Right kidney (tissue), 1 donor: ENCODE measurements at regions not wholly inside any gene's neighbourhood (a gene's known extent, or its start where the extent isn't known, plus 50 kb on each side); places are given as distances from the start of the nearest gene placed in this dataset.

ENCODE experiments used
- DNase-seq: peaks from one replicate; pipeline ENCODE4 v3.0.0-alpha.2; 2016

DNA sequence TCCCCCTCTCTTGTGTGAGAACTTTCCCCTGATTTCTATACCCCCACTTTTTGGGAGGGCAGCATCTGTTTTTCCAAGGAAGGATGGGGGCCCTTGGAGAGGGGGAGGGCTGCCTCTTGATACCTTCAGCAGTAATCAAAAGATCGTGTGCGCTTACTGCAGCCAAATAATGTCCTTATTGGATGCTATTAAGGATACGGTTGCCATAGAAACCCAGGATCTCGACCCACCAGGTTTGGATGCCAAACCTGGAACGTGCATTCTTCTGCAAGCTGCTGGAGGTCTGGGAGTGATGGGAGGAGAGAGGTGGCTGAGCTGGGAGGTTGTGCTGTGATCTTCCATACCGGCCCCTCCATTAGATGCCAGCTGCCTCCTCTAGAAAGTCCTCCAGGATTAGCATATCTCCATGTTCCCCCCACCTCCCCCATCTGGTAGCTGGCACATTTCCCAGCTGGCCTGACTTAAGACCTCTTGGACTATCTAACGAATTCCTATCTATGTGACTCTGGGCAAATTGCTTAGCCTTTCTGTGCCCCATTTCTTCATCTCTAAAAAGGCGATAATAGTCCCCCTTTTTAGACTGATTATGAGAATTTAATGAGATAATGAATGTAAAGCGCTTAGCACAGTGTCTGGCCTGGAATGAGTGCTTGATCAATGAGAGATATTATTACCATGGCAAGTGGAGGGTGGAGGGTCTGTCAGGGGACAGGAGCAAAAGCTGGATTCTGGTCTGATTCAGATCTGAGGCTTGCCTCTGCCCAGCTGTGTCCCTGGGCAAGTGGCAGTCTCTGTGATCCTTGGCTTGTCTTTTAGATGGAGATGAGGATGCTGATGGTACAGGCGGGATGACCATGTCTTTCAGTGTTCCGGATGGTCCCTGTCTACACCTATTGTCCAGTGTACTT lies 78.5 kb upstream of the PCBD1 start:
- no peak for DNase-seq

DNA sequence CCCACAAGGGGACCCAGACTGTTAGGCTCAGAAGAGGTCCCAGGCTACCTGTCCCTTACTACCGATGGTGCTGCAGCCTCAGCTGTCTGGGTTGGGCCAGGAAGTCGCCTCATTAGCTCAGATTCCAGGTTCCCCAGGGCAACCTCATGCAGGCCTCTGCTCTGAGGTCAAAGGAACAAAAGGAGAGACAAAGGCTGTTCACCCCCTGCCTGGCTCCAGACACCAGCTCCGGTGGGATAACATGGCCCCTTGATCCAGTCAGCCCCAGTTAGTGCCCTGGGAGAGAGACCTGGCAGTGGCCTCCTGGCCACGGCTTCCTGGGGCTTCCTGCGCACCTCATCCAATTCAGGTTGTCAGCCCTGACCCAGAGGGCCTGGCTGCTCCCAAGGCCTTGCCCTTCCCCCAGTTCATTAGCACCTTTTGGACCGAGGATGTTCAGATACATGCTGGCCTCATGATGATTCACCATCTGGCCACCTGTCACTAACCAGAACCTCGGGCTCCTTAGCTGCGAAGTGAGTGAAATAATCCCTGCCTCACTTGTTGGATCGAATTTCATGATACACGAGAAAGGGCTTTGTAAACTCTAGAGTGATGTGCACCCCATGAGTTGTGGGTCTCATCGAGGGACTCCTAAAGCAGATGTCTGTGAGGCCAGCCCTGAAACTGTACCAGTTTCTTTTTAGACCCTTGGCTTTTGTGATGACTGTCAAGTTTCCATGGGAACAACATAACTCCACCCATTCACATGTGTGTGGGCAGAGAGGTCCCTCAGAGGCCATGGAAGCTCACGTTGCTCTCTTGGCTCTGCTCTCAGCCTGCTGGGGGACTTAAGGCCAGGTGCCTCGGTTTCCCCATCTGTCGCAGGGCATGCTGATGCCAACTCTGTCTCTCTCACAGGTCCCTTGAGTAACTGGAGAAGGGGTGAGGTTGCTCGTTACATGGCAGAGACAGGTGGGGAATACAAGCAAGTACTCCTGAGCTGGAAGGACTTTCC lies 79.5 kb upstream of the PCBD1 start:
- DNase-seq, result no peak

DNA sequence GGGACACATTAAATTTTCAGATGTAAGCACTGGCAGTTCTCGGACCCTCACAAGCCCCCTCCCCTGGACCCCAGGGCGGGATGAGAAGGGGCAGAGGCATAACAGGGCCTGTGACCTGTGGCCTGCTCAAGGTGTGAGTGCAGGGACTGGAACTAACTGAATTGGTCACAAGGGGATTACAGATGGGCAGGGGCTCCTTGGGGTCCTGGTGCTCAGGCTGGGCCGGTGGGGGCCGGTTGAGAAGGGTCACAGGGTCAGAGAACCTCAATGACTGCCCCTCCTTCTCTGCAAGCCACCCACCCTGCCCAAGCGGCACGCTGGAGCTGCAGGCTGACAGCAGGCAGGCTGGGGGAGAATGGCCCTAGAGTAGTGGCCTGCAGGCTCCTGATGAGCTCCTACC lies 80.8 kb upstream of the PCBD1 start:
- no peak for DNase-seq

DNA sequence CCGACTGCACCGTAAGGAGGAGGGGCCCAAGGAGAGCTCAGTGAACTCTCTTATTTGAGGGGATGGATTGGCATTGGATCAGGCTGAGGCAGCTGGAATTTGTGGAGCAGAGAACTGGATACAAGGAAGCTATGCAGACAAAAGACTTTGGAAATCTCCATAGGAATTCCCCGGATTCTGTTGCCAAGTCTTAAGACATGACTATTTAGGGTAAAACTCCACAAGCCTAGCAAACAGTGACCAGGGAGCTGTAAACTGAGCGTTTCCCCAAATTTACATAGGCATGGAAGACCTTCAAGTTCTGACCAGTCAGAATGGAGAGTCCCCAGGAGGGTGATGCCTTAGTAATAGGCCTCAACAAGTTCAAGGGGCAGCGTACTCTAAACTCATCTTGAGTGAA lies 82.5 kb upstream of the PCBD1 start:
- DNase-seq, result no peak

DNA sequence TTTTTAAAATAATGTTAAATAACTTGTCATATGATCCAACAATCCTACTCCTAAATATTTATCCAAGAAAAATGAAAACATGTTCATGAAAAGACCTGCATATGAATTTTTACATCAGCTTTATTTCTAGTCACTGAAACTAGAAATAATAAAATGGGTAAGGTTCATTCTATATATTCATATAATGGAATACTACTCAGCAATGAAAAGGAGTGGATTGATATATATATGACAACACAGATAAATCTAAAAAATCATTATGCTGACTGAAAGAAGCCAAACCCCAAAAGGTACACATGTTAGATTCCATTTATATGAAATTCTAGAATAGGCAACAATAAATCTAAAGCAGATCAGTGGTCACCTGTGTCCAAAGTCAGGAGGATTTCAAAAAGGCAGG lies 84.9 kb upstream of the PCBD1 start:
- DNase-seq, result no peak

DNA sequence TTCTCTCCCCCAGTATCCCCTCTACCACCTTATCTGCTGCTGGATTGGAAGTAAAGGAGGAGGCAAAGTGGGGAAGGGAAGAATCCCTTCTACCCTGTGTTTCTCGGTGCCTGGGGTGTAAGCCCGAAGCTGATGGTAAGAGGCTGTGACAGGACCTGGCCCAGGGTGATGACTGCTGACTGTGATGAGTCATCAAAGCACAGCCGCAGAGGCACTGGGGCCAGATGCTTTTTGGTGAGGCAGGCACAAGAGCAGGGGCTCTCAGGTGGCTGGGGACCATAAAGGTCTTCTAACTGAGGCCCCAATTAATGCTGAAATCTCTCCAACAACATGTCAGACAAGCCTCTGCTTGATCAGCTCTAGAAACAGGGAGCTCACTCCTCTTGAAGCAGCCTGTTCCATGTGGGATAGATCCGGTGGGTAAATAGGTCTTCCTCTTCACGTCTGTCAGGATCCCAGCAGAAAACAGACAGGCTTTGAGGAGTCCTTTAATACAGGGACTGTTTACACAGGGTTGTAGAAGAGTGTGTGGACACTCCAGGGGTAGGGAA lies 86.1 kb upstream of the PCBD1 start:
- no peak for DNase-seq

DNA sequence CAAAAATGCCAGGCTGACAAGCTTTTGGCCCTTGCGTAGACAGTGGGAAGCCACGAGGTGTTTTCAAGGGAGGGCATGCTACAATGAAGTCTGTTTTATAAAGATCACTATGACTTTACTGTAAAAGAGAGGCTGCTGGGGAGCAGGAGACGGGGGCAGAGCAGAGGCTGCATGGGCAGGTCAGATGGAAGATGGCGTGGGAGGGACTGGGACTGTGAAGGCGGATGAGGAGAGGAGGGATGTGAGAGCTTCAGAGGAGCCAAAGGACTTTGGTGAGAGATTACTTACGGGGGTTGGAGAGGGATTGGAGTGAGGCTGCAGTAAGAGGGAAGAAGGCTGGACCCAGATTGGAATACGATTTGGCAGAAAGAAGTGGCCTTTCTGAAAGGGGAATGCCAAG lies 86.6 kb upstream of the PCBD1 start:
- DNase-seq, result no peak

DNA sequence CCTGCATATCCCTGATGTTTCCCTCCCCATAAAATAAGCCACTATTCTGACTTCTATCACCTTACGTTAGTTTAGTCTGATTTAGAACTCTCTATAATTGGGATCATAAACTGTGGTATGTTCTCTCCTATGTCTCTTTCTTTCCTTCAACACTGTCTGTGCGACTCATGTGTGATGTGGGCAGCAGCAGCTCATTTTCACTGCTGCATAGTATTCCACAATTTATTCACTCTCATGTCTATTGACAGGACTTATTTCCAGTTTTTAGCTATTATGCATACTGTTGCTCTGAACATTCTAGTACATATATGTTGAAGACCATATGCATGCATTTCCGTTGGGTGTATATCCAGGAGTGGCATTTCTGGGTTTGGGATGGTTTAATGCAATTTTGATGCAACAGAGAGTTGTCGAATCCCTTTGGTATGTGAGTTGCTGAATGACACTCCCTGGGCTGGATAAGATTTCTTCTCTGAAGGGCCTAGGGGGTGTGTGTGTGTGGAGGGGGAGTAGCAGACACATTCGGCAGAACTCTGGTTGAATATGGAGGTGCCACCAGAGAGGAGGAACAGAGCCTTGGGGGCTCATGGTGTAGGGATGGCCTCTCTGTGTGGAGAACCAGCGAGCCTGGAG lies 87.8 kb upstream of the PCBD1 start:
- DNase-seq, result no peak

DNA sequence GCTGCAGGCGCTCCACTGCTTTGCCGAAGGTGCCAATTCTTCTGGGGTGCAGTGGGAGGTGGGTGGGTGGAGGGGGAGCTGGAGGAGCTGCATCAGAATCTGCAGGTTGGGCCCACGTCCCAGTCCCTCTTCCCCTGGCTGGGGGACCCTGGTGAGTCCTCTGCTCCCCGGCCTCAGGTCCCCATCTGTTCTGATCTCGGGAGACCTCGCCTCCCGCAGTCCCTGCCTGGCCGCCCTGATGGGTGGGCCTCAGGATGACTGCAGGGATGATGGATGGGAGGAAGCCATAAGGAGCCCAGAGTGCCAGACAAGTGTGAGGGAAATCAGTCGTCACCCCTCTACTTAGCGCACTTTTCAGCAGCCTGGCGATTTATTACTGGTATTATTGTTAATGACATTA lies 89.3 kb upstream of the PCBD1 start:
- no peak for DNase-seq

DNA sequence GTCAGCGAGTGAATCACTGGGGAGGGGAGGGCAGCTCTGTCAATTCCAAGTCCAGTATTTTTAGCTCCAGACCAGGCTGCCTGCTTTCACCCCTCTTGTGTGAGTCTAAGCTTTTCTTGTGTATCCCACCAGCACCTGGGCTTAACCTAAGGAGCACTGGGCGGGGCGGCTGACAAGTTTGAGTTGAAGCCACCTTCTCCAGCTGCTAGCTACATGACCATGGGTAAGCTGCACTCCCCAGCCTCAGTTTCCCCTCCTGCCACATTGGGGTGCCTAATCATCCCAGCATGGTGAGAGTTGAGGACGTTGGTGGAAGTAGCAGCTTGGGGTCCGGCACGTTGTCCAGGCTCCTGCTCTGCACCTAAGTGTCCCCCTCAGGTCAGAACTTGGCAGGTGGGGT lies 89.8 kb upstream of the PCBD1 start:
- no peak for DNase-seq

DNA sequence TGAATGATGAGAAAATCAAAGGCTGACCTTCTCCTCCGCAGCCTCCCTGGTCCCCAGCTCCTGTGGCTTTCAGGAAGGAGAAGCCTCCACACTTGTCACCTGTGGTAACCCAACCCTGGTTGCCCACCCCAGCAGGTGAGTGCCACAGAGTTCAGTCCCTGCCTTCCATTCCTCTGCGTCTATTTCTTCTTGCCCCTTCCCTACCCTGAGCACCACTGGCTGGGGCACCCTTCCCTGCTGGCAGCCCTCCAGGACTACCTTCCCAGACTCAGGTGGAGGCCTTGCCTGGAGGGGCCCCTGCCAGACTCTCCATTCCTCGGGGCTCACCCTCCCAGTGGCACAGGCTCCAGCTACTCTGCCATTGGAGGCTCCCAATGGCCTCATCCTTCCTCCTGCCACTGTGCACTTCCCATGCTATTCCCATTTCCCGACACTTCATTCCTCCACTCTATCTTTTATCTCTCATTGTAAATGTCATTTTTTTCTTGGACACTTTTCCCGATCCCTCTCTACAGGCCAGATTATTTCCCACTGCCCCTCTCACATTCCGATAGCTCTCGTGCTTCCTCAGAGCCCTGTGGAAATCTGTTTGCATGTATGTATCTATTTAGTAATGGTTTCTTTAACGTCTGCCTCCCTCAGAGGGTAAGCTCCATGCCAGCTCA lies 90.6 kb upstream of the PCBD1 start:
- DNase-seq, result no peak

DNA sequence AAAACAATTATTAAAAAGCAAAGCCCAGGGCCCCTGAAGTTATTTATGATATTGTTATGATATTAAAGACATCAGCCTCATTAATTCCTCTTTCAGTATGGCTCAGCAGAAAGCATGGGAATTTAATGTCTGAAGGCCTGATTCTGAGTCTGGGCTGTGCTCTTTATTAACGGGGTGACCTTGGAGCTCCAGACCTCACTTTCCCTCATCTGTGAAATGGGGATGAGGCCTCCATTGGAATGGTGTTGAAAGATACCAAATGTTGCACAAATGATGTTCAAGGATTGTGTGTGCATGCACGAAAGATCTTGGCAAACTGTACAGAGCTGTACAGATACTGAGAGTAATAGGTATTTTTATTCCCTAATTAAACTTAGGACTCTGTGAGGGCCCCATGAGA lies 92.3 kb upstream of the PCBD1 start:
- DNase-seq, result no peak

DNA sequence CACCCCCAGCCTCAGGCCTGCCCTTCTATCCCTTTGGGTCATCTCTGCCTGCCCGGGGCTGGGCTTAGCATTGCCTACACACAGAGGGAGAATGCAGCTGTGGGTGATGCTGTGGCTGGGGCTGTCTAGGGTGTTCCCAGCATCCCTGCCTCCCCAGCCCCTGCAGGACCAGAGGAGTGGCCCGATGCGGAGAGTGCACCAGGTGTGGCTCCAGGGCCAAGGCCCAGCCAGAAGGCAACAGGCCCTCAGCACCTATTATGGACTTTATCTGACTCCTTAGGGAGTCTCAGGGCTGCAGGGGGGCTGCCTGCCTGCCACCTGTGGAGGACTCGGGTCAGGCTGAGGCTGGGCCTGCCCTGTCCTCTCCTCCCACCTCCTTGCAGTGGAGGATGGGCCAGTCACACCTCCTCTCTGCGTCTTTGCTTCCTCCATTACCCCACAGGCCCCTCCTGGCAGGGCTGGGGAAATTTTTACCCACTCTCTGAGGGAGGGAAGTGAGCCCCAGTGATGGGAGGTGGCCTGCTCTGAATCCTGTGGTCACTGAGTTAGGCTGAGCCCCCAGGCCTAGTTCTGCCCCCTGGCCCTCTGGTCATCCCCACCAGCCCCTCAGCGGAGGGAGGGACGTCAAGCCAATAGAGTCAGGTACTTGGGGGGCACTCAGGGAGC lies 92.9 kb upstream of the PCBD1 start:
- DNase-seq, result no peak

DNA sequence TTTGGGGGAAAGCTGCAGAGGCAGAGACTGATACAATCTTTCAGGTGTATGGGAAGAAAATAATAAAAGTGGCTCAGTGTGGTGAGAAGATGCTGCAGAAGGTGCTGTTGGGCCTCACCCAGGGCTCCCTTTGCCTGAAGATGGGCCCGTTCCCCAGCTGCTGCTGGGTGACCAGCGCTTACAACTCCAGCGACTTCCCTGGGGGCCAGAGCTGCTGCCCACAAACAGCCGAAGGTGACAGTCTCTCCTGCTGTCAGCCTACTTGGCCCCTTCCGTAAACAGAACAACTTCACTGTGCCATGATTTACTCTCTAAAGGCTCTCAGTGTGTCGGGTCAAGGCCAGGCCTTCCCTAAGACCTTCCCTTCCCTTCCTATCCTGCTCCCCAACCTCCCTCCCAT lies 93.6 kb upstream of the PCBD1 start:
- DNase-seq, result no peak

DNA sequence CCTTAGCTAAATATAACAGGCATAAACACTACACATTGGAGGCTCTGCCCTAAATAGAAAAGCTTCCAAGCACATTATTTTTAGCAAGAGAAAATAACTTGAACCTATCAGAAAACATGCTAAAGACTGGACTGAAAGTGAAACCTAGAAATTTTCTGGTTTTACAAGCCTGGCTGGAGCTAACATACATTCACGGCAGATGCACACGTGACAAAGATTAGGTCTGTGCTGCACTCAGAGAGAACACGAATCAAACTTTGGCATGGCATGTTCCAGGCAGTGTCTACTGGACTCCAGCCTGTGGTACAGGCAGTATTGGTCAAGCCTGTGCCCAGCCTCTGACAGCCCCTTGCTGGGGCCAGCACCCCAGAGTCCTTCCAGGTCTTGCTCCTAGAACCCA lies 94.1 kb upstream of the PCBD1 start:
- DNase-seq, result no peak

DNA sequence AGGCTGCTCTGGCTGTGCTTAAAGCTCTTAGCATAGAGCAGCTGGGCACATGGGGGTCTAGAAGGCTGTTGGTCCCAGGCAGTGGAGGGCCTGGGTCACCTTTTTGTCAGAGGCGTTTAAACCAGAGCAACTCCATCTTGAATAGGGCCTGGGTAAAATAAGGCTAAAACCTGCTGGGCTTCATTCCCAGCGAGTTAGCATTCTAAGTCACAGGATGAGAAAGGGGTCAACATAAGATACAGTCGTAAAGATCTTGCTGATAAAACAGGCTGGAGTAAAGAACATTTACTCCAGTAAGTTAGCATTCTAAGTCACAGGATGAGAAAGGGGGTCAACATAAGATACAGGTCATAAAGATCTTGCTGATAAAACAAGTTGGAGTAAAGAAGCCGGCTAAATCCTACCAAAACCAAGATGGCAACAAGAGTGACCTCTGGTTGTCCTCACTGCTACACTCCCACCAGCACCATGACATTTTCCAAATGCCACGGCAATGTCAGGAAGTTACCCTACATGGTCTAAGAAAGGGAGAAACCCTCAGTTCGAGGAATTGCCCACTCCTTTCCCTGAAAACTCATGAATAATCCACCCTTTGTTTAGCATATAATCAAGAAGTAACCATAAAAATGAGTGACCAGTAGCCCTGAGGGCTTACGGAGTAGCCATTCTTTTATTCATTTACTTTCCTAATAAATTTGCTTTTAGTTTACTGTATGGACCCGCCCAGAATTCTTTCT lies 96.8 kb upstream of the PCBD1 start:
- DNase-seq, result no peak

DNA sequence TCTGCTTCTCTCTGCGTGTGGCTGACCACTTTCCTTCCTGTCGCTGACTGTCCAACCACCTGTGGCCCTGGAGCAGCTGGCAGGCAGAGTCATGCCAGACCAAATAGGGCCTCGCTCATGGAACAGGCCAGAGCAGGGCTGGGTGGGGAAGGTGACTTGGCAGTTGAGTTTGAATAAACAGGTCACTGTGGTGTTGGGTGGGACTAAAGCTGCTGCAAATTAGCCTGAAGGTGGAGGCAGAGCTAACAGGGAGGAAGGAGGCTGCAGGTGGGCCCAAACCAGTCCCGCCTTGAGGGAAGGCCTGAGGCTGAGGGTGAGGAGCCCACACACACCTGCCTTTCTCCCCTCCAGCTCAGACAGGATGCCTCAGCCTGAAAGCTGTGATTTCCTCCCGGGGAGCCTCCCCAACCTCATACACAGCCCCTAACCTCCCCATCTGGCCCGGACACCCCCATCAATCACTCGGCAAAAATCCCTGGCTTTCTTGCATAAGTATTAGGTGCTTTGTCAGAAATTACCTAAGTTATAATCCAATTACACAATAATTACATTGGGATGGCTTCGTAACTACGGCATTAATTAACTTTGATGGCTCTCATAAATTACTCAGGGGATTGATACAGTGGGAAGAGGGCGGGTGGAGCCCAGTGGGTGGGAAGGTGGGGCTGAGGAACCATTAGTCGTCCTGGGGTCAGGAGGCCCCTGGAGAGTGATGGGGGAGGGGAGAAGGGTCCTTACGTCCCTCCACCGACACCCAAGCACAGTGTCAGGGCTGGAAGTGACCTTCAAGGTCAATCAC lies 97.7 kb upstream of the PCBD1 start:
- DNase-seq, result no peak

DNA sequence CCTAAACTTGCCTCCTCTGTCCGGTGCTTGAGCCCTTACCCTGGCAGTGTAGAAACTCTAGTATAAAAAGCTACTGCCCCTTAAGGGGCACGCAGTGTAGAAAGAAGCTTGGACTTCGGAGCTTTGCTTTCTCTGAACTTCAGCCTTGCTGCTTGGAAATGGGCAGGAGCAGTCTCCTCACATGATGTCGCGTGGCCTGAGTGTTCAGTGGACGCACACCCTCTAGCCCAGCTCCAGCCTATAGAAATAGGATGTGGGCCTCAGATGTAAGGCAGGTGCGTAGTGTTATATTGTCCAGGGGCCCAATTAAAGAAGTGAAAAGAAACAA lies 98.2 kb upstream of the PCBD1 start:
- DNase-seq, result no peak

DNA sequence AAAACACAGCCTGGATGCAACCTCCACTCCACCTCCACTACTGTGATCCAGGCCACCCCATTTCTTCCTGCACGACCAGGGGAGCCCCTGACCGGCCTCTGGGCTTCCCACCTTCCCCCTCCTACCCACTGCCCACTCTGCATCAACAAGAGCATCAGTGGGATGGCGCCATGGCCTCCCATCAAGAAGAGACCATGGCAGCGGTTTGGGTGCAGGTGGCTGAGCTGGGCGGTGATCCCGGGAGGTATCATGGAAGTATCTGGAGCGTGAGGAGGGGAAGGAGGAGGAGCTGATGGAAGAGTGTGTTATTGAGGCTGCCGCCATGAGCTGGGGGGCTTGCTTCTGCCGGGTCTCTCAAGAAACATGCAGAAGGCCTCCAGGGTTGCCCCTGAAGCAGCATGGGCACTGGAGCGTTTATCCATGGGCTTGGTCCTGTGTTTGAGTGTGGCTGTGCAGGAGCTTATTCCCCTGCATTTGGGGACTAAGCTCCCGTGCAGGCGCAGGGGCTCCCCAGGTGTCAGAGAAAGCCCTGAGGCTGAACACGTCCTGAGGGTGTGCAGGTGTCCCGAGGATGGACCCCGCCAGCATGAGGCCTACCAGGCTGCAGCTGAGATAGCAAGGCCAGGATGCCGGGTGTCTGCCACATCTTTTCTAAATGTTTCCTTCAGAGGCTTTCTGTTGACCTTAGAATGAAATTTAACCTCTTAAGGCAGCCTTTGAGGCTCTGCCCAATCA lies 99.2 kb upstream of the PCBD1 start:
- no peak for DNase-seq
